Panc1 (cell line): ENCODE measurements at regions not wholly inside any gene's neighbourhood (a gene's known extent, or its start where the extent isn't known, plus 50 kb on each side); places are given as distances from the start of the nearest gene placed in this dataset.

Experiments used
- ATAC-seq: fragments of 200-7000 bp; cut with Tn5 transposase; 2 replicates; pipeline ENCODE4 v1.9.1; 2020; ENCODE audit warnings: mild to moderate bottlenecking, moderate library complexity
- BruUV-seq: library from RNA; stranded (reverse); fragments of 400-500 nt; replicated peaks from 2 replicates; lab custom pipeline; 2021; lab: Mats Ljungman, UMichigan
- CTCF ChIA-PET: fragments of 300-600 bp; sonication (Branson Sonifier 250); formaldehyde crosslinking; loops from one replicate; lab custom pipeline; 2022; ENCODE audit warnings: antibody characterized with exemption; lab: Charles Lee
- POLR2A ChIA-PET: fragments of 300-600 bp; sonication (Branson Sonifier 250); formaldehyde crosslinking; loops from one replicate; lab custom pipeline; 2022; ENCODE audit warnings: antibody characterized with exemption; lab: Charles Lee
- DNase-seq: peaks from one replicate; pipeline ENCODE4 v3.0.0-alpha.2; 2010; ENCODE audit warnings: low read depth, low spot score
- H3K27ac ChIP-seq: 2 replicates; pipeline ENCODE4 v1.5.1; 2011; ENCODE audit warnings: mild to moderate bottlenecking, low read length, inconsistent platforms
- H3K27me3 ChIP-seq: fragments of 200-500 bp; sonication (Bioruptor generic); 2 replicates; pipeline ENCODE4 v1.6.0; 2014; ENCODE audit warnings: low read length, inconsistent platforms; ENCODE audit not compliant: control insufficient read depth, insufficient read depth
- H3K36me3 ChIP-seq: fragments of 200-500 bp; sonication (Bioruptor generic); 2 replicates; pipeline ENCODE4 v1.5.1; 2014; ENCODE audit warnings: inconsistent platforms, mild to moderate bottlenecking, low read length, moderate library complexity; ENCODE audit not compliant: control insufficient read depth, insufficient read depth
- H3K4me1 ChIP-seq: 2 replicates; pipeline ENCODE4 v1.5.1; 2011; ENCODE audit warnings: inconsistent platforms, mild to moderate bottlenecking, low read length, moderate library complexity; ENCODE audit not compliant: control insufficient read depth, insufficient read depth
- H3K4me3 ChIP-seq, 2 experiments: 2 replicates each; pipeline ENCODE4 v1.5.1; 2011 to 2012; ENCODE audit warnings: low read depth in 2 of 2, low read length in 2 of 2, mild to moderate bottlenecking in 2 of 2, inconsistent platforms in 1 of 2, moderate library complexity in 1 of 2
- H3K9me3 ChIP-seq: fragments of 200-500 bp; sonication (Bioruptor generic); 2 replicates; pipeline ENCODE4 v1.5.1; 2014; ENCODE audit warnings: low read depth, mild to moderate bottlenecking, inconsistent platforms, low read length, moderate library complexity; ENCODE audit not compliant: control insufficient read depth, insufficient read depth
- CTCF ChIP-seq: fragments of 450-650 bp; IDR thresholded peaks from 2 replicates; pipeline ENCODE4 v1.5.1; 2017; ENCODE audit warnings: mild to moderate bottlenecking
- POLR2AphosphoS5 ChIP-seq: IDR thresholded peaks from 2 replicates; pipeline ENCODE4 v1.6.1; 2012; ENCODE audit warnings: mild to moderate bottlenecking, low read depth, low read length, moderate library complexity
- REST ChIP-seq, 2 experiments: IDR thresholded peaks; 2 replicates each; pipeline ENCODE4 v1.6.1; 2011 to 2012; ENCODE audit warnings: low read depth in 2 of 2, control low read depth in 1 of 2, low read length in 1 of 2, mild to moderate bottlenecking in 1 of 2, moderate library complexity in 1 of 2; ENCODE audit not compliant: insufficient read depth in 1 of 2
- SIN3A ChIP-seq: IDR thresholded peaks from 2 replicates; pipeline ENCODE4 v1.6.1; 2012; ENCODE audit warnings: low read depth, mild to moderate bottlenecking, low read length, moderate library complexity, borderline replicate concordance; ENCODE audit not compliant: insufficient read depth
- TCF7L2 ChIP-seq: IDR thresholded peaks from 2 replicates; pipeline ENCODE4 v1.6.1; 2011; ENCODE audit warnings: mild to moderate bottlenecking, low read depth, low read length, inconsistent platforms
- in situ Hi-C: cut with HindIII; loops from 2 replicates; pipeline ENCODE4 v1.10.0; 2016; ENCODE audit warnings: low sequenced_read_pairs, low pct_unique_long_range_greater_than_20kb
- intact Hi-C: fragments of 100-400 bp; cut with micrococcal nuclease; formaldehyde crosslinking; loops from one replicate; pipeline ENCODE4 v1.10.0; 2022; ENCODE audit not compliant: unreplicated experiment

- Histone ChIP-seq H3K36me3 (no peaks in the 10 kb centered on the region), H3K27ac (no peak overlapping the region), H3K4me3 (no peak overlapping the region), H3K27me3 (no peaks in the 10 kb centered on the region), H3K9me3 (no peaks in the 10 kb centered on the region), H3K4me1 (no peaks in the 10 kb centered on the region)
- no peak for DNase-seq
- ATAC-seq: no peak
- ChIA-PET CTCF (no interaction called here), POLR2A (no interaction called here)
- intact Hi-C loops (no loop called here), in situ Hi-C loops (no loop called here)
- TF ChIP-seq POLR2AphosphoS5 (no peak), SIN3A (no peak), CTCF (no peak), REST (IDR thresholded peaks at IDR 0.05; ENCODE audit: insufficient read depth in 1 of 2, low read depth in 2 of 2, low read length in 1 of 2) (no peak), TCF7L2 (no peak)
- no TSS peak for BruUV-seq
These were observed 352.0 kb upstream of the ADAMTS9 start for GRCh38 chr3:65039754-65040210.

GRCh38 chr3:65037861-65038260 lies 350.1 kb upstream of the ADAMTS9 start:
- H3K9me3 ChIP-seq: no peaks in the 10 kb centered on the region
- intact Hi-C loops (no loop called here), in situ Hi-C loops (no loop called here)
- no peak overlapping the region for H3K27ac ChIP-seq
- BruUV-seq: no TSS peak
- ChIA-PET CTCF (no interaction called here), POLR2A (interaction anchor here (0.6 kb wide), 1 partner anchor 22 kb away, joined by 4 read pairs; no protein-coding TSS in a partner anchor)
- no peaks in the 10 kb centered on the region for H3K4me1 ChIP-seq
- no peaks in the 10 kb centered on the region for H3K36me3 ChIP-seq
- no peak for DNase-seq
- no peak for ATAC-seq
- TF ChIP-seq CTCF (no peak), POLR2AphosphoS5 (no peak), REST (IDR thresholded peaks at IDR 0.05; ENCODE audit: insufficient read depth in 1 of 2, low read depth in 2 of 2, low read length in 1 of 2) (no peak), TCF7L2 (no peak), SIN3A (no peak)
- no peak overlapping the region for H3K4me3 ChIP-seq
- H3K27me3 ChIP-seq: no peaks in the 10 kb centered on the region
